OCI-LY1 (cell line): ENCODE measurements at regions not wholly inside any gene's neighbourhood (a gene's known extent, or its start where the extent isn't known, plus 50 kb on each side); places are given as distances from the start of the nearest gene placed in this dataset.

Experiments
- H2AFZ ChIP-seq: fragments of 200-600 bp; sonication (generic), shearing (Covaris generic); 2 replicates; pipeline ENCODE4 v1.6.0; 2014; ENCODE audit warnings: antibody characterized with exemption, mild to moderate bottlenecking, low read length
- H3F3A ChIP-seq: fragments of 200-600 bp; sonication (generic), shearing (Covaris generic); 2 replicates; pipeline ENCODE4 v1.6.0; 2014; ENCODE audit warnings: mild to moderate bottlenecking, antibody characterized with exemption, low read length, moderate library complexity; ENCODE audit not compliant: insufficient read depth
- H3K27ac ChIP-seq: fragments of 200-600 bp; sonication (generic); 2 replicates; pipeline ENCODE4 v1.5.1; 2014; ENCODE audit warnings: low read length, mixed run types, mild to moderate bottlenecking, low read depth; ENCODE audit not compliant: poor library complexity, severe bottlenecking
- H3K27me3 ChIP-seq: fragments of 200-600 bp; sonication (generic); 2 replicates; pipeline ENCODE4 v1.6.0; 2014; ENCODE audit warnings: antibody characterized with exemption, mild to moderate bottlenecking, low read length, moderate library complexity; ENCODE audit not compliant: insufficient read depth
- H3K36me3 ChIP-seq: fragments of 200-600 bp; sonication (generic); 2 replicates; pipeline ENCODE4 v1.6.1; 2014; ENCODE audit warnings: mild to moderate bottlenecking, antibody characterized with exemption, low read length, moderate library complexity, mixed read lengths; ENCODE audit not compliant: insufficient read depth
- H3K4me1 ChIP-seq: fragments of 200-600 bp; sonication (generic); 2 replicates; pipeline ENCODE4 v1.5.1; 2014; ENCODE audit warnings: mild to moderate bottlenecking, low read length, moderate library complexity; ENCODE audit not compliant: insufficient read depth, severe bottlenecking
- H3K4me2 ChIP-seq: fragments of 200-600 bp; sonication (generic), shearing (Covaris generic); 2 replicates; pipeline ENCODE4 v1.6.1; 2014; ENCODE audit warnings: low read length
- H3K4me3 ChIP-seq: fragments of 200-600 bp; sonication (generic); 2 replicates; pipeline ENCODE4 v1.5.1; 2014; ENCODE audit warnings: low read length, low read depth, mild to moderate bottlenecking, mixed read lengths; ENCODE audit not compliant: poor library complexity, severe bottlenecking
- H3K79me2 ChIP-seq: fragments of 200-600 bp; shearing (Covaris generic); 2 replicates; pipeline ENCODE4 v1.6.1; 2016; ENCODE audit warnings: mixed run types, low read length, mixed read lengths; ENCODE audit not compliant: insufficient read depth
- H3K9ac ChIP-seq: fragments of 200-600 bp; sonication (generic), shearing (Covaris generic); 2 replicates; pipeline ENCODE4 v1.6.1; 2014; ENCODE audit warnings: mild to moderate bottlenecking, low read length, mixed read lengths
- H3K9me2 ChIP-seq: fragments of 200-600 bp; sonication (generic), shearing (Covaris generic); 2 replicates; pipeline ENCODE4 v1.6.1; 2014; ENCODE audit warnings: low read depth, mild to moderate bottlenecking, low read length, mixed read lengths
- H3K9me3 ChIP-seq: fragments of 200-600 bp; shearing (Covaris generic); 2 replicates; pipeline ENCODE4 v1.6.1; 2014; ENCODE audit warnings: low read length, mixed read lengths
- H4K20me1 ChIP-seq: fragments of 200-600 bp; sonication (generic), shearing (Covaris generic); 2 replicates; pipeline ENCODE4 v1.6.0; 2016; ENCODE audit warnings: mild to moderate bottlenecking, low read length; ENCODE audit not compliant: insufficient read depth
- CTCF ChIP-seq: fragments of 200-600 bp; sonication (generic), shearing (Covaris generic); IDR thresholded peaks from 2 replicates; pipeline ENCODE4 v1.5.1; 2017; ENCODE audit warnings: mild to moderate bottlenecking, antibody characterized with exemption, low read length, moderate library complexity, mixed read lengths
- EZH2 ChIP-seq: fragments of 200-600 bp; sonication (generic), shearing (Covaris generic); IDR thresholded peaks from 2 replicates; pipeline ENCODE4 v1.8.0; 2017; ENCODE audit warnings: borderline replicate concordance, mixed run types, mild to moderate bottlenecking, antibody characterized with exemption, low read length, moderate library complexity, mixed read lengths

DNA sequence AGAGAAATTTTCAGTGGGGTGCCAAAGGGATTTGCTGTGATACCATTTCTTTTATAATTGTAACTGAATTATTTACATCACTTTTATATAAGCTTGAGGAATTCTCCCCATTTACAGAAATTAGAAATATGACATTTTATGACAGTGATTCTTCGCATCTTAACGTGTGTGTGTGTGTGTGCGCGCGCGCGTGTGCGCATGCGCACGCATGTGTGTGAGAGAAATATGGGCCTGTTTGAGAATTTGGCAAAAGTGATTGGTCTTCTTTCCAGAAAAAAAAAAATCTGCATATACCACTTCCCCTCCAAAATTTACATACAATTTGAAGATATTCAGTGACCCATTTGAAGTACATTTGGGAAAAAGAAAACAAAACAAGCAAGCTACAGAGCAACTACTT, 190.7 kb upstream of the PDE4D start:
- no peaks in the 10 kb centered on the region for H3K79me2 ChIP-seq

GRCh38 chr5:60077292-60077691, 183.8 kb upstream of the PDE4D start:
- Histone ChIP-seq H3K79me2 (no peaks in the 10 kb centered on the region), H2AFZ (no peak overlapping the region), H3K36me3 (no peaks in the 10 kb centered on the region), H3K4me1 (no peaks in the 10 kb centered on the region), H3F3A (no peaks in the 10 kb centered on the region), H3K9me3 (no peaks in the 10 kb centered on the region), H3K9ac (no peak overlapping the region), H3K27me3 (no peaks in the 10 kb centered on the region), H3K4me2 (no peak overlapping the region), H3K27ac (no peak overlapping the region), H4K20me1 (no peaks in the 10 kb centered on the region), H3K9me2 (no peaks in the 10 kb centered on the region), H3K4me3 (no peak overlapping the region)
- no peak for TF ChIP-seq CTCF
- no peak for TF ChIP-seq EZH2

More for the DNA sequence above, 190.7 kb upstream of the PDE4D start:
- no peak for TF ChIP-seq EZH2
- no peak for TF ChIP-seq CTCF
- Histone ChIP-seq H2AFZ (no peak overlapping the region), H3K9ac (no peak overlapping the region), H3K9me3 (no peaks in the 10 kb centered on the region), H3K36me3 (no peaks in the 10 kb centered on the region), H3K9me2 (0 out of 2 replicates have a peak, but pooled peaks cover 3% of the 10 kb centered on the region), H3F3A (no peaks in the 10 kb centered on the region), H3K4me2 (no peak overlapping the region), H3K4me3 (no peak overlapping the region), H3K4me1 (no peaks in the 10 kb centered on the region), H3K27me3 (no peaks in the 10 kb centered on the region), H4K20me1 (no peaks in the 10 kb centered on the region), H3K27ac (no peak overlapping the region)

DNA sequence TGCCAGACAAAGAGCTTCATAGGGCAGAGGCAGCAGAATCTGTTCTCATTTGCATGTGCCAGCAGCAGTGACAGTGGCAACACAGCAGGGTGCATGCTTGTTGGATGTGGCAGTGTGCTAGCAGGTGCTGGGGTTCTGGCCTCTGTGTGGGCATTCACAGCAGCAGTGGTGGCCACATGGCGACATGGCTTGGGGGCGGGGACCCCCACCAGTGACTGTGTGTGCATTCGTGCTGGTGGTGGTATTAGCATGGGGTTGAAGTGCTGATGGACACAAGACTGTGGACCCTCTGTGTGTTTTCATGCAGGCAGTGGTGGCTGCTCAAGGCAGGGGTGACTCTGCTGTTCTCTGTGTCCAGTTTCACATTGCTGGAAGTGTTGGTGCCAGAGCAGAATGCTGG, 183.2 kb upstream of the PDE4D start:
- Histone ChIP-seq H3K4me2 (no peak overlapping the region), H3K27ac (no peak overlapping the region), H3K36me3 (no peaks in the 10 kb centered on the region), H3F3A (no peaks in the 10 kb centered on the region), H3K9me3 (no peaks in the 10 kb centered on the region), H3K4me3 (no peak overlapping the region), H4K20me1 (no peaks in the 10 kb centered on the region), H3K9ac (no peak overlapping the region), H3K4me1 (no peaks in the 10 kb centered on the region), H2AFZ (no peak overlapping the region), H3K9me2 (no peaks in the 10 kb centered on the region), H3K79me2 (no peaks in the 10 kb centered on the region), H3K27me3 (no peaks in the 10 kb centered on the region)
- TF ChIP-seq CTCF: no peak
- no peak for TF ChIP-seq EZH2
